HEK293 (cell line): ENCODE measurements at regions not wholly inside any gene's neighbourhood (a gene's known extent, or its start where the extent isn't known, plus 50 kb on each side); places are given as distances from the start of the nearest gene placed in this dataset.

Experiments
- CTCF ChIP-seq: fragments of 450-650 bp; formaldehyde crosslinking; IDR thresholded peaks from 2 replicates; pipeline ENCODE4 v1.5.1; 2016; ENCODE audit warnings: missing biosample characterization, missing genetic modification characterization
- MZF1 ChIP-seq: fragments of 450-650 bp; formaldehyde crosslinking; IDR thresholded peaks from 2 replicates; pipeline ENCODE4 v1.5.1; 2017; ENCODE audit warnings: missing biosample characterization, missing genetic modification characterization, borderline replicate concordance
- ZBTB21 ChIP-seq: fragments of 450-650 bp; formaldehyde crosslinking; IDR thresholded peaks from 2 replicates; pipeline ENCODE4 v1.5.1; 2017; ENCODE audit warnings: missing biosample characterization, missing genetic modification characterization
- ZNF10 ChIP-seq: fragments of 450-650 bp; formaldehyde crosslinking; IDR thresholded peaks from 2 replicates; pipeline ENCODE4 v1.5.1; 2017; ENCODE audit warnings: missing biosample characterization, missing genetic modification characterization
- ZNF23 ChIP-seq: fragments of 450-650 bp; formaldehyde crosslinking; IDR thresholded peaks from 2 replicates; pipeline ENCODE4 v1.5.1; 2016; ENCODE audit warnings: missing biosample characterization, missing genetic modification characterization, borderline replicate concordance
- ZNF621 ChIP-seq: fragments of 450-650 bp; formaldehyde crosslinking; IDR thresholded peaks from 2 replicates; pipeline ENCODE4 v1.5.1; 2017; ENCODE audit warnings: missing biosample characterization, missing genetic modification characterization

- TF ChIP-seq ZNF23 (tag by site-specific recombination) (no peak), ZNF621 (tag by site-specific recombination) (no peak), MZF1 (tag by site-specific recombination) (no peak), ZBTB21 (tag by site-specific recombination) (no peak), ZNF10 (no peak), CTCF (tag by site-specific recombination) (no peak)
Observed at GRCh38 chr13:97568850-97569249, 134.9 kb downstream of the RAP2A start.
